ENCODE measurements at regions not wholly inside any gene's neighbourhood (a gene's known extent, or its start where the extent isn't known, plus 50 kb on each side); places are given as distances from the start of the nearest gene placed in this dataset.
"Not testable (repeated sequence)": the region's sequence is repeated elsewhere in the genome, so short reads cannot be mapped to it uniquely, and the experiment has no call there.

GRCh38 chr12:108424816-108425215 lies 85.7 kb upstream of the CMKLR1 start:
- no peak for TF ChIP-seq CTCF (IDR thresholded peaks at IDR 0.05 in 8 of 11, conservative IDR thresholded peaks at IDR 0.05 in 3 of 11)
- TF ChIP-seq POLR2A (IDR thresholded peaks at IDR 0.05) = no peak
- no peak for TF ChIP-seq POLR2AphosphoS5 (IDR thresholded peaks at IDR 0.05)
- peaks cover 0 to 11% (median 0%) of the 10 kb centered on the region in 7 donors for H3K27me3 ChIP-seq (replicated peaks in 1 of 7)
- no peaks in the 10 kb centered on the region for H3K4me1 ChIP-seq
- H3K27ac ChIP-seq = no peak overlapping the region
- WGBS, 5 donors = 85 to 94% (median 93%) methylated on average over 3 of the region's 3 CpGs
- H3K36me3 ChIP-seq = no peaks in the 10 kb centered on the region
- H3K9me3 ChIP-seq = no peaks in the 10 kb centered on the region
- no peak overlapping the region for H3K4me3 ChIP-seq
- DNase-seq = no peak
- intact Hi-C loops (cut with DNase I; ENCODE audit: low total_unique reads) = no loop called here

GRCh38 chr12:108424026-108424425 lies 84.9 kb upstream of the CMKLR1 start:
- WGBS, 5 donors = 69 to 80% (median 76%) methylated on average over 4 of the region's 4 CpGs
- Histone ChIP-seq H3K4me1 (no peaks in the 10 kb centered on the region), H3K4me3 (no peak overlapping the region), H3K9me3 (no peaks in the 10 kb centered on the region), H3K27ac (no peak overlapping the region), H3K36me3 (no peaks in the 10 kb centered on the region), H3K27me3 (replicated peaks in 1 of 7) (peaks cover 0 to 11% (median 0%) of the 10 kb centered on the region in 7 donors)
- intact Hi-C loops (cut with DNase I; ENCODE audit: low total_unique reads) = no loop called here
- no peak for DNase-seq
- no peak for TF ChIP-seq POLR2A (IDR thresholded peaks at IDR 0.05)

- 77 to 91% (median 84%) methylated on average over 4 of the region's 4 CpGs for WGBS, 5 donors
- Histone ChIP-seq H3K9me3 (no peaks in the 10 kb centered on the region), H3K36me3 (no peaks in the 10 kb centered on the region), H3K27me3 (replicated peaks in 1 of 7) (peaks cover 0 to 11% (median 0%) of the 10 kb centered on the region in 7 donors), H3K4me3 (no peak overlapping the region), H3K4me1 (no peaks in the 10 kb centered on the region), H3K27ac (no peak overlapping the region)
- DNase-seq = no peak
- TF ChIP-seq POLR2AphosphoS5 (IDR thresholded peaks at IDR 0.05) = no peak
- TF ChIP-seq POLR2A (IDR thresholded peaks at IDR 0.05) = no peak
- TF ChIP-seq CTCF (IDR thresholded peaks at IDR 0.05 in 8 of 11, conservative IDR thresholded peaks at IDR 0.05 in 3 of 11) = no peak
- intact Hi-C loops (cut with DNase I; ENCODE audit: low total_unique reads) = no loop called here
These were observed 84.4 kb upstream of the CMKLR1 start for GRCh38 chr12:108423486-108423885.

- DNase-seq; H3K4me3 ChIP-seq; intact Hi-C loops (cut with DNase I; ENCODE audit: low total_unique reads); H3K27me3 ChIP-seq (replicated peaks in 1 of 7); H3K4me1 ChIP-seq; H3K36me3 ChIP-seq; H3K27ac ChIP-seq; H3K9me3 ChIP-seq: not testable (repeated sequence)
- WGBS, 5 donors = 65 to 82% (median 71%) methylated on average over 2 to 4 of the region's 4 CpGs
These were observed 82.0 kb upstream of the CMKLR1 start for GRCh38 chr12:108421082-108421481.

GRCh38 chr12:108420421-108420820 lies 81.3 kb upstream of the CMKLR1 start:
- H3K27me3 ChIP-seq (replicated peaks in 1 of 7); H3K36me3 ChIP-seq; H3K9me3 ChIP-seq; H3K27ac ChIP-seq; H3K4me1 ChIP-seq; H3K4me3 ChIP-seq; intact Hi-C loops (cut with DNase I; ENCODE audit: low total_unique reads); DNase-seq: not testable (repeated sequence)
- WGBS, 5 donors = 88 to 98% (median 93%) methylated on average over 13 to 20 of the region's 20 CpGs

- TF ChIP-seq POLR2A (IDR thresholded peaks at IDR 0.05) = no peak
- TF ChIP-seq CTCF (IDR thresholded peaks at IDR 0.05 in 8 of 11, conservative IDR thresholded peaks at IDR 0.05 in 3 of 11) = no peak
- TF ChIP-seq POLR2AphosphoS5 (IDR thresholded peaks at IDR 0.05) = no peak
- Histone ChIP-seq H3K27ac (no peak overlapping the region), H3K27me3 (replicated peaks in 1 of 7) (no peaks in the 10 kb centered on the region), H3K4me1 (no peaks in the 10 kb centered on the region), H3K4me3 (no peak overlapping the region), H3K9me3 (no peaks in the 10 kb centered on the region), H3K36me3 (no peaks in the 10 kb centered on the region)
- intact Hi-C loops (cut with DNase I; ENCODE audit: low total_unique reads) = no loop called here
- WGBS, 5 donors = 52 to 78% (median 70%) methylated on average over 2 of the region's 2 CpGs
- DNase-seq = no peak
These were observed 80.8 kb upstream of the CMKLR1 start for GRCh38 chr12:108419949-108420348.

All from spleen (tissue), 11 donors.